ENCODE measurements at regions not wholly inside any gene's neighbourhood (a gene's known extent, or its start where the extent isn't known, plus 50 kb on each side); places are given as distances from the start of the nearest gene placed in this dataset.

GRCh38 chrX:22534643-22535042, 261.9 kb downstream of the CBLL2 start:
- 3% methylated on average over 5 of the region's 5 CpGs for WGBS (ENCODE audit: insufficient coverage, low coverage, missing lambda C conversion rate)
- no peak for TF ChIP-seq SNIP1 (IDR thresholded peaks at IDR 0.05; ENCODE audit: low read depth)
- no peak for TF ChIP-seq HEY1 (CRISPR knock-in tag; IDR thresholded peaks at IDR 0.05; ENCODE audit: borderline replicate concordance)
- no peak for TF ChIP-seq CTCFL (IDR thresholded peaks at IDR 0.05; ENCODE audit: borderline replicate concordance, insufficient read depth, low read depth, low read length, poor library complexity, severe bottlenecking)
- no peak for TF ChIP-seq TRIM28 (IDR thresholded peaks at IDR 0.05)
- TF ChIP-seq GATAD2B (IDR thresholded peaks at IDR 0.05; ENCODE audit: borderline replicate concordance) = no peak
- no peak for TF ChIP-seq ZNF146 (CRISPR knock-in tag; IDR thresholded peaks at IDR 0.05; ENCODE audit: unreplicated experiment)
- TF ChIP-seq CHD2 (IDR thresholded peaks at IDR 0.05; ENCODE audit: low read depth, low read length) = no peak
- TF ChIP-seq SRSF1 (IDR thresholded peaks at IDR 0.05; ENCODE audit: low read depth, low read length) = no peak
- TF ChIP-seq ZNF444 (CRISPR knock-in tag; IDR thresholded peaks at IDR 0.05) = no peak
- TF ChIP-seq ZNF140 (CRISPR knock-in tag; IDR thresholded peaks at IDR 0.05) = no peak
- TF ChIP-seq ZBTB12 (CRISPR knock-in tag; IDR thresholded peaks at IDR 0.05) = no peak
- no peak for TF ChIP-seq ZNF124 (CRISPR knock-in tag; IDR thresholded peaks at IDR 0.05)
- TF ChIP-seq TBL1XR1 (IDR thresholded peaks at IDR 0.05; ENCODE audit: low read length in 2 of 2) = no peak
- no peak for TF ChIP-seq NCOA2 (IDR thresholded peaks at IDR 0.05; ENCODE audit: partially characterized antibody in 2 of 2)
- no peak for TF ChIP-seq PML (IDR thresholded peaks at IDR 0.05; ENCODE audit: low read length)
- TF ChIP-seq ZNF512 (tag; IDR thresholded peaks at IDR 0.05) = no peak
- no peak for TF ChIP-seq COPS2 (conservative IDR thresholded peaks at IDR 0.05)
- TF ChIP-seq PATZ1 (CRISPR knock-in tag; IDR thresholded peaks at IDR 0.05; ENCODE audit: borderline replicate concordance) = no peak
- ChIA-PET CTCF (ENCODE audit: low intra/inter-chr PET ratio) (no interaction called here), POLR2A (no interaction called here)
- H3K36me3 ChIP-seq (ENCODE audit: control insufficient read depth, insufficient read depth, low read length) = no peaks in the 10 kb centered on the region
- no peak for FAIRE-seq
- no peak overlapping the region for H2AFZ ChIP-seq (ENCODE audit: low read depth, low read length)
- intact Hi-C loops (cut with micrococcal nuclease) = no loop called here
- H3K9me1 ChIP-seq (ENCODE audit: control insufficient read depth, insufficient read depth, low read length) = no peaks in the 10 kb centered on the region
- no peaks in the 10 kb centered on the region for H4K20me1 ChIP-seq (replicated peaks; ENCODE audit: control insufficient read depth, insufficient read depth, low read length)
- no peak for DNase-seq (ENCODE audit: extremely low read depth in 1 of 4, low spot score in 3 of 4)
- in situ Hi-C loops (cut with MboI) = no loop called here
- H3K27ac ChIP-seq (ENCODE audit: extremely low read depth, low read depth, low read length) = no peak overlapping the region
- H3K79me2 ChIP-seq (ENCODE audit: control insufficient read depth, insufficient read depth, low read length) = no peaks in the 10 kb centered on the region
- no peaks in the 10 kb centered on the region for H3K27me3 ChIP-seq (ENCODE audit: control insufficient read depth in 2 of 2, insufficient read depth in 2 of 2, low read length in 2 of 2)
- no peaks in the 10 kb centered on the region for H3K4me1 ChIP-seq (replicated peaks in 1 of 2; ENCODE audit: control insufficient read depth in 2 of 2, insufficient read depth in 2 of 2, low read length in 2 of 2)
- ATAC-seq = no peak
- BruUV-seq (replicated peaks) = no TSS peak
- H3K9ac ChIP-seq (ENCODE audit: insufficient read depth in 1 of 2, low read depth in 2 of 2, low read length in 2 of 2) = no peak overlapping the region
- no peaks in the 10 kb centered on the region for H3K9me3 ChIP-seq (replicated peaks; ENCODE audit: control insufficient read depth, insufficient read depth, low read depth, low read length)
- no peak overlapping the region for H3K4me2 ChIP-seq (ENCODE audit: insufficient read depth, low read length)
- no peak overlapping the region for H3K4me3 ChIP-seq
